Islet precursor cell (in vitro differentiated cells): ENCODE measurements at regions not wholly inside any gene's neighbourhood (a gene's known extent, or its start where the extent isn't known, plus 50 kb on each side); places are given as distances from the start of the nearest gene placed in this dataset.
"Not testable (repeated sequence)": the region's sequence is repeated elsewhere in the genome, so short reads cannot be mapped to it uniquely, and the experiment has no call there.

ENCODE experiments used
- DNase-seq: peaks from one replicate; pipeline ENCODE4 v3.0.0-alpha.2; 2018

DNA sequence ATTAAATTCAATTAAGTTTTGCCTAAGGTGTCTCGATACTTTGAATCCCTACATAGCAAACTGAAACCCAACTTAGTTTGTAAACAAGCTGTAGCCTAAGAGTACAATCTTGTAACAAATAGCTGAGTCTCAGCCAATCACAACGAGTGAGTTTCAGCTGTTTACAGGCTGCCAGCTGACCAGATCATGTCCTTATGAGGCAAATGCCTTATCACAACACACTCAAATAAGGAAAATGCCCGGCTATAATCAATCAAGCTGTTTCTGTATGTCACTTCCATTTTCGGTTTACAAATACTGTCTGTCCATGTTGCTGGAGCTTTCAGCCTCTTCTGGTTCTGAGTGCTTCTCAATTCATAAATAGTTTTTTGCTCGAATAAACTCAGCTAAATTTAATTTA, 943.8 kb downstream of the SLC16A7 start:
- DNase-seq = no peak

DNA sequence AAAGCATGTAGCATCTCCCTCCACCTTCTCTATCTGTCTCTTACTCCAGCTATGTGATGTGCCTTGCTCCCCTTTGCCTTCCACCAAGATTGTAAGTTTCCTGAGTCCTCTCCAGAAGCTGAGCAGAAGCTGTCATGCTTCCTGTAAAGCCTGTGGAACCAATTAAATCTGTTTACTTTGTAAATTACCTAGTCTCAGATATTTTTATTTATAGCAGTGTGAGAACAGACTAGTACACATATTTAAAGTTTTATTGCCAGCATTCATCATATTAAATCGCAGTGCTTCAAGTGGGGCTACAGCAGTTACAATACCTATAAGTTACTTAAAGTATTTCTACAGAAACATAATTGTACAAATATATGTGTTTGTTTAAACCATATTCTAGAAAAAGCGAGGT, 973.1 kb downstream of the SLC16A7 start:
- DNase-seq = no peak

DNA sequence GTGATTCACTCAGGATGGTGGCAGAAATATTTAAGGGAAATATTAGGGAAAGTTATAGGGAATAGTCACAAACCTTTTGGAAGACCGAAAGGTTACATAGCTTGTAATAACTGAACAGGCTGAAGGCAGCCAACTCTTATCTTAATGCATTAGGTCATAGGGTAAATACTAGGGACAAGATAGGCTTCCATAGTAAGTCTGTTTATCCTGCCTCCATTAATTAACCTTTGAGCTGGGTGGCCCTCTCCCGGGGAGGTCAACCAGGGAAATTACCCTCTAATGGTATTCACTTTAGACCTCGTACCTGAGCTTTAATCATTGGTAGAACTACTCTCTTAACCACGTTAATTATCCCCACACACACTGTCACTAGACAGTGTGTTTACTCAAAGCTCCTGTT, 981.8 kb downstream of the SLC16A7 start:
- DNase-seq = peak; percentile 55

DNA sequence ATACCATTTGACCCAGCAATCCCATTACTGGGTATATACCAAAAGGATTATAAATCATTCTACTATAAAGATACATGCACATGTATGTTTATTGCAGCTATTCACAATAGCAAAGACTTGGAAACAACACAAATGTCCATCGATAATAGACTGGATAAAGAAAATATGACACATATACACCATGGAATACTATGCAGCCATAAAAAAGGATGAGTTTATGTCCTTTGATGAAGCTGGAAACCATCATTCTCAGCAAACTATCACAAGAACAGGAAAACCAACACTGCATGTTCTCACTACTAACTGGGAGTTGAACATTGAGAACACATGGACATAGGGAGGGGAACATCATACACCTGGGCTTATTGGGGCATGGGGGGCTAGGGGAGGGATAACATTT, 991.8 kb downstream of the SLC16A7 start:
- DNase-seq = not testable (repeated sequence)

DNA sequence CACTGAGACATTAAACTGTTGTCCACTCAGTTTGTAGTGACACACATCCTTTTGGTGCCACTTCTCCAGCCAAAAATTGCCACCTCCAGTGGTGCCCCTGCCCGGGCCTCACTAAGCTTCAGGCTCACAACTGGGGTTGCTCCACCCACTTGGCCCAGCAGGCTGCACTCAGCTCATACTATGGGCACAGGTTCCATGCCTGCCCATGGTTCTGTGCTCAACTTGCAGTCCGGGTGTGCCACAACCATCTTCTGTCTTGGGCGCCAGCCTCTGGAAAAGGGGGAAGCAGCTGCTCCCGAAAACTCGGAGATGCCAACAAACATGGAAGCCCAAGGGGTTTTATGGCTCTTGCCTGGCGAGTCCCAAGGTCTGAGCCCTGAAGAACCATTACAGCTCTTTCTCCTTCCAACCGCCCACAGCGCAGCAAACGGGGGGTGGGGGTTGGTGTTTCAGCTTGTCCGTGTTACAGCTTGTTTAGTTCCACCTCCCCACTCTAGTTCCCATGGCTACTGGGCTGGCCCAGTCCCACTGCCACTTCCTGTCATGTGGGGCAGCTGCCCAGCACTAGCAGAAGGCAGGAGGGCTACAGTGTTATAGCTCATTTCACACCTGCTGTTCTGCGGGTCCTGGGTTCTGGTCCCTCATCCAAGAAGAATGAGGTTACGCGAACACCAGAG, 998.3 kb downstream of the SLC16A7 start:
- DNase-seq = no peak

DNA sequence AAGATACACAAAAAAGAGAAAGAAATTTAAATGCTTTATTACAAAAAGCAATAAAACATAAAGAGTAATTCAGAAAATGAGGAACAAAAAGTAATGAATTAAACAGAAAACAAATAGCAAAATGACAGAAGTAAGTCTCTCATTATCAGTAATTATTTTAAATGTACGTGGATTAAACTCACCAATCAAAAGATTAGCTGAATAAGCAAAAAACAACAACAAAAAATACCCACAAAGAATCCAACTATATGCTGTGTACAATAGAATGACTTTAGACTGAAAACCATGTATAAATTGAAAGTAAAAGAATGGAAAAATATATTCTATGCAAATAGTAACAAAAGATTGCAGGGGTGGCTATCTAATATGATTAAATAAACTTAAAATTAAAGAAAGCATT, 1006.8 kb downstream of the SLC16A7 start:
- no peak for DNase-seq

DNA sequence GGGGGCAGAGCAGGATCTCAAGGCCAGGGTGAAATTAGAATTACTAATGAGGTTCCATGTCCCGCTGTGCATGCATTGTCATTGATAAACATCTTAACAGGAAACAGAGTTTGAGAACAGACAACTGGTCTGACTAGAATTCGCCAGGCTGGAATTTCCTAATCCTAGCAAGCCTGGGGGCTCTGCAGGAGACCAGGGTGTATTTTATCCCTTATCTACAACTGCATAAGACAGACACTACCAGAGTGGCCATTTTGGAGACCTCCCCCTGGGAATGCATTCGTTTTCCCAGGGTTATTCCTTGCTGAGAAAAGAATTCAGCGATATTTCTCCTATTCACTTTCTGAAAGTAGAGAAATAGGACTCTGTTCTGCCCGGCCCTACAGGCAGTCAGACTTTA, 1007.6 kb downstream of the SLC16A7 start:
- not testable (repeated sequence) for DNase-seq

DNA sequence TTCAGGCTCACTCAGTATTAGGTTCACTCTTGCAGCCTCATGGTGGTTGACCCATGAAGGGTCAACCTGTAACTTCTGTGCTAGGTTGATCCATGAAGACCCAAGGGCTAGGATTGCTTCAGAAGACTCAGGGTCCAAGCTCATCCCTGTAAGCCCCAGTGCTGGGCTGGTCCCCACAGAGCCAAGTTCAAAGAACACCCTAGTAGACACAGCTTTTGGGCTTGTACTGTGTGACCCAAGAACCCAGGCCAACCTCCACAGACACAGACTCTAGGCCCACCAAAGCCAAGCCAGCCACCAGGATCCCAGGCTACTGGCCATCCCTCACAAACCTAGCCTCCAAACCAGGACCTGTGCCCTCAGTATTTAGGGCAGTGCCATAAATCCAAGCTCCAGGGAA, 1020.6 kb downstream of the SLC16A7 start:
- DNase-seq = no peak

DNA sequence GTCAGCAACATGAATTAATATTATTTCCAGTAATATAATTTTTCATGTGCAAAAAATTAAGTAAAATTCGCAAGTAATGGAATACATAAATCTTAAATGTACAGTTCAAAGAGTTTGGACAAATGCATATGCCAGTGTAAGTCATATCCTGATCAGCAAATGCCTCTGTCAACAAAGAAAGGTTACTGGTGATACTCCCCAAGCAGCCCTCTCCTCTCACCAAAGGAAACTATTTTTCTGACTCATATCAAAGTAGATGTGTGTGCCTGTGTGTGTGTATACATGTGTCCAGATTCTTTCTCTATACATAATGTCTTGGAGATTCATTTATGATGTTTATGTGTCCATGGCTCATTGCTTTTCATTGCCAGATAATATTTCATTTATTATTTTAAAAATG, 1035.0 kb downstream of the SLC16A7 start:
- DNase-seq = no peak

DNA sequence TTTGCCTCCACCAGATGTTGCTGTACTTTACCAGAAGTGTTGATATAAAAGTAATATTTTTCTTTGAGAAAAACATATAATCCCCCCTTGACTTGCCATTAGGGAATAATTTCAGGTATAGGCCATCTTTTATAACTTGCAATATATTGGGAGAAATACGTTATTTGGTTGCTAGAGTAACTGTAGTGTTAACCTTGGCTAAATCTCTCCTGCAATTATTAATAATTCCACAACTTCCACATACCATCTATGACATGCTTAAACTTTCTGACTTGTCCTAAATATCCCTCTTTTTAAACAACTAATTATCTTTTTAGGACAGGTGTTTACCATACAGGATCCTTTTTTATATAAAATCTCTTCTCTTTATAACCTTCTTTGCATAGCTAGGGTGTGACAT, 1048.2 kb downstream of the SLC16A7 start:
- no peak for DNase-seq

DNA sequence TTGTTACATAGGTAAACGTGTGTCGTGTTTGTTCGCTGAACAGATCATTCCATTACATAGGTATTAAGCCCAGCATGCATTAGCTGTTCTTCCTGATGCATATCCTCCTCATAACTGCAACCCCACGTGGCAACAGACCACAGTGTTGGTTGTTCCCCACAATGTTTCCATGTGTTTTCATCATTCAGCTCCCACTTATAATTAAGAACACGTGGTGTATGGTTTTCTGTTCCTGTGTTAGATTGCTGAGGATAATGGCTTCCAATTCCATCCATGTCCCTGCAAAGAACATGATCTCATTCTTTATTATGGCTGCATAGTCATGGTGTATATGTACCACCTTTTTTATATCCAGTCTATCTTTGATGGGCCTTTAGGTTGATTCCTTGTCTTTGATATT, 1071.1 kb downstream of the SLC16A7 start:
- DNase-seq = no peak

DNA sequence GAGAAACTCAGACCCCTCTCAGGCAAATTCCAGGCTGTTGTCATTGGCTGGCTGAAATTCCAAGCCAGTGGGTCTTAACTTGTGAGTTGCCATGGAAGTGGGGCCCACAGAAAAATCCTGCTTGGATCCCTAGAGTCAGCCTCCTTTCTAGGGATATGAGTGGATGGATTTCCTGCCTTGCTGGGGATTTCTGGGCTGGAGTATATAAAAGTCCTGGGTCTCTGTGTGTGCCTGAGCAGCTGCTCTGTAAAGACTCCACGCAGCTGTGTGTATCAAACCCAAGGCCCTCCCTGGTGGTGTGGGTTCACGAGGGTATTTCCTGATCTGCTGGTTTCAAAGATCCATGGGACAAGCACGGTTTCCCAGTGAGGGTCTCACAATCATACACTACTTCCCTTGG, 1077.1 kb downstream of the SLC16A7 start:
- DNase-seq = no peak

DNA sequence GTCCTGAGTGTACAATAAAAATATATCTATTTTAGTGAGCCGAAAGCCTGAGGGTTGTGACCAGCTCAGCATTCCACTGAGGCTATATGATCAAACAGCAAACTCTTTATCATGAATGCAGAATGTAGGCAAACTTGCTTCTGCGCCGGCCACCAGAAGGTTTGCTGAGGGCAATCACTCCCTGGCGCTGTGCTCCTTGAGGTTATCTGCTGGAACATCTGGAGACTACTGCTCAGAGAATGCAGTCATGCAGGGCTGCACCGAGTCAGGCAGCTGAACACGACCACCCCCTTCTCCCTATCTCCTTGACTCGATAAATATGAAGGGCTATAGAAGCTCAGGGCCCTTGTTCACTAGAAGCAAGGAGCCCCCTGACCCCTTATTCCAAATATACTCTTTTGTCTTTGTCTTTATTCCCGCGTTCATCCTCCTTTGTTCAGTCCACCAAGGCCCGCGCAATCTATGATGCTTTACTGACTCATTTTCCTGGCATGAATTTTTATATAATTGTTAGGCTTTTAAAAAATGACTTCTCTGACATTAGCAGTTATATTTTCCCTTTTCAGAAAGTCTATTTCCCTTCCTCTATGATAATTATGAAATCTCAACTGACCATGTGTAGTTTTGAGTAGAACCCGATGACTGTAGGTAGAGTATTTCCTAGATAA, 1089.3 kb downstream of the SLC16A7 start:
- peak; percentile 62 for DNase-seq

DNA sequence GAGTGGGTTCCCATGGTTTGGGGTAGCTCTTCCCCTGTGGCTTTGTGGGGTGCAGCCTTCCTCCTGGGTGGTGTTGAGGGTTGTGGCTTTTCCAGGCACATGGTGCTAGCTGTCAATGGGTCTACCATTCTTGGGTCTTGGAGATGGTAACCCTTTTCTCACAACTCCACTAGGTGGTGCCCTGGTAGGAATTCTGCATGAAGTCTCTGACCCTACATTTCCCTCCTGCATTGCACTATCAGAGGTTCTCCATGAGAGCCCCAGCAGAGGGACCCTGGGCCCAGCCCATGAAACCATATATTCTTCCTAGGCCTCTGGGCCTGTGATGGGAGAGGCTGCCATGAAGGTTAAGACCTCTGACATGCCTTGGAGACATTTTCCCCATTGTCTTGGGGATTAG, 1093.3 kb downstream of the SLC16A7 start:
- peak; percentile 62 for DNase-seq

DNA sequence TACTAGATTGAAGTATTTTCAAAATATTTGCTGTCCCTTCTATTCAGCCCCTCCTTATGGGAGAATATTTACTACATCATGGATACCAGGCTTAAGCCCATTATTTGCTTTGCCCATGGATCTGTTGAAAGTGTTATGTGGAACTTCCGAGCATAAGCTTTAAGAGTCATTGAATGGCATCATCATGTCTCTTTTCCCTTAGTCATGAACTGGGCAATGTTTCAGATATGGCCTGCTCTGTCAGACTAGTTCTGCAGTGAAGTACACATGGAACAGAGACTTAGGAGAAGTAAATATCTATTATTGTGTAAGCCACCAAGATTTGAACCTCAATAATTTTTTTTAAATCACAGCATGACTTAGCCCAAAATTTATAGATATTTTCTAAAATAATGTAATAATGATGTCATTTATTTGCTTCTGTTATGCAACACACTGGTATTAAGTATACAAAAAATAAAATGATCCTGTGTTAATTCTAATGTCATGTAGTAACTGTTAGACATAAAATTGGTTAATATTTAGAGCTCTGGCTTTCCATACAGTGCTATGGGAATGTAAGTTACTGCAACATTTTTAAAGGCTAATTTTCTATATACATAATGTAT, 1097.3 kb downstream of the SLC16A7 start:
- DNase-seq = no peak

DNA sequence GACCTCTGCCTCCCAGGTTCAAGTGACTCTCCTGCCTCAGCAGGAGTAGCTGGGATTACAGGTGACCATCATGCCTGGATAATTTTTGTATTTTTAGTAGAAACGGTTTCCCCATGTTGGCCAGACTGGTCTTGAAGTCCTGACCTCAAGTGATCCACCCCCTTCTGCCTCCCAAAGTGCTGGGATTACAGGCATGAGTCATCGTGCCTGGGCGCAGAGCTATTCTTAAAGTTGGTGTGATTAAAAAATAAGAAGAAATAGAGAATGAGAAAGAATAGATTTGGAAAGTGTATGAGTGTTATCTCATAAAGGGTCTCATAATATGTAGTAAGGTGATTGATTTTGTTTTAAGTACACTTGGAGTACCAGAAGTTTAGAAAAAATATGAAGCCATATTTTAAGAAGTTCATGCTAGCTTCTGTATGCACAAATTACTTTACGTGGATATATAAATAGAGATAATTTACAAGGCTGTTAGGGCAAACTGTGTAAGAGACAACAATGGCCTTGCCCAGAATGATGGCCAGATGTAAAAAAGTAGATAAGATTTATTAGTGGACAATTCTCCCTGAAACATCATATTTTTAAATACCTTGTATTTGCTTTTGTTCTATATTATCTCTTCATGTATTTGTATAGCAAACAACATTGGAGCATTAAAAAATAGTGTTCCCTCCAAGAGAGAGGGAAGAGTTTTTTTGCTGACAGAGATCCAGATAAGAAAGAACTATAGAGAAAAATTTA, 1108.5 kb downstream of the SLC16A7 start:
- DNase-seq = no peak

DNA sequence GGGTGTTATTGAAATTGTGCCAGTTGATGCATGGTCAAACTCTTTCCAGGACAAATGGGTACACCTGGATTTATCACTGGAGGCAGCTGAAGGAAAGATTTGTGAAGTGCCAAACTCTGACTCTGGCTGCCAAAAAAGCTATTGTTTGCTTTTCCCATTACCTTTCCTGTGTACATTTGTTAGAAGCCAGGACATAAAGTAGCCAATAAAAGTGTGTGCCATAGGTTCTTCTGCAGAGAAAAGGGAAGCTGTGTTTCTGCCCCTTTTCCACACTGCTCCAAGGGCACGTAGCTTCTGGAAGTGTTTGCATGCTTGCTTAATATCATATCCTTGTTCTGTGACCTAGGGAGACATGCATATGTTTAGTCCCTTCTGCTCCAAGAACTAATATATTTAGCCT, 1114.4 kb downstream of the SLC16A7 start:
- no peak for DNase-seq

DNA sequence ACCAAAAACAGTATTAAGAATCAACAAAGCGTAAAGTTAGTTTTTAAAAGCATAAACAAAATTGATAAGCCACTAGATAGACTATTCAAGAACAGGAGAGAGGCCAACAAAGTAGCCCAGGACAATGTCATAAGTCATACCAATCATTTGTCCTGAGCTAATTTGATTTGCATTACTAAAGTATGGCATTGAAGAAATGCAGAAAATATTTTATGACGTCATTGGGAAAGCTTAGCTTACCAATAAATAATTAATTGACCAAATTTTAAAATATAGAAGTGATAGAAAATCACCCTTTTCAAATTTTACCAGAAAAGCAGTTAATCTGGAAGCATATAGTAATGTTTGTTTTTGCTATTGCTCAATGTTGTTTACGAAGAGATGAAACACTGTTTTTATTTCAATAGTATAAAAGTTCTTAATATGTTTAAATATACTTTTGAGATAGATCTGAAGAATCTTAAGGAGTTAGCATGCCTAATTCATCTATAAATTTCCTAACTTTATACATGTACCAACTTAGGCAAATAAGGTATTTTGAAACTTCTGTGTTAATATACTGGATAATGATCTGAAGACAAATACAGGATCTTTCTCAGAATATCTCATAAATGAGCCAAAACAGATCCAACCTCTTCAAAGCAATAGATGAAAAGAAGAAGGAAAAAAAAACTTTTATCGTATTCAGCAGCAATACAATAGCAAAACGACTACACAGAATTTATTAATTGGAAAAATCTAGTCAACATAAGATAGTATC, 1118.5 kb downstream of the SLC16A7 start:
- DNase-seq = no peak

DNA sequence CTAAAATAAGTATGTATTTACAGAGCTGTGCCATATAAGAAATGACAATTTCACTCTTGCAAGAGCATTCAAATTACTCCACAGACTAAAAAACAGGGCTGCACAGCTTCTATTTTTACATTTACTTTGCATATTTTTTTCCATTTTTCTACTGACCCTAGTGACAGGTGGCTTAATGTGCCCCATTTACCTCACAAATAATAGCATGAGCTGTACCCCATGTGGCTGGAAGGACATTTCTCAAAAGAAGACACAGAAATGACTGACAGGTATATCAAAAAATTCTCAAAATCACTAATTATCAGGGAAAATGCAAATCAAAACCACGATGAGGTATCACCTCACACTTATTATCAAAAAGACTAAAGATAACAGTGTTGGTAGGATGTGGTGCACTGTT, 1128.6 kb downstream of the SLC16A7 start:
- no peak for DNase-seq

DNA sequence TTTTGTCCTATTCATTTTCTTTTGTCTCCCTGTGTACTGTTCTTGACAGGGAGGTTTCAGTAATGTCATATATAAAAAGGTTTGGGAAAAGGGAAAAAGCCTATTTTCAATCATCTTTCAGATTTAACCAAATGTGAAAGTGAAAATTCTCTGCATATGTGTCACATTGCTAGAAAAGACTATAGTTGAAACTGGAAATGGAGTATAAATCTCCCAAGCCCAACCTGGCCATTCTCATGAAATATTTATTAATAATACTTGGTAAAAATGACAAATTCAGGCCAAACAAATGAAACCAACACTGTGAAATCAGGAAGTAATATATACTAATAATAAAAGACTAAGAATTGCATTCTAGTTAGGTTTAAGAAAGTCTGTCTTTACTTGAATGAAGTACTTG, 1129.2 kb downstream of the SLC16A7 start:
- no peak for DNase-seq

DNA sequence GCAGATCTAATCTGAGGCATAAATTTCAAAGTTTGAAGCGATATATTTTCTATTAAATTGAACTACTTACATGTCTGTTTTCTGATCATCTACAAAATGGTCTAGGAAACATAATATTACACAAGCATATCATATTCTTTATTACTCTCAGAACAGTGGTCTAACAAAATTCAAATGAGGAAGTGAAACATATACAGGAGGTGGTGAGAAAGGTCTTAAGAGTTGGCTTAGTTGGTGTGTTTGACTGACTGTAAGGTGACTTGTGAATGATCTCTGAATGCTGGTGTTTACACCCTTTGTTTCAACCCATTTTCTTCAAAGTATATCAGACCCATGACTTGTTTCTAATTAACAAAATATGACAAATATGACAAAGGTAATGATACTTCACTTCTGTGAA, 1156.8 kb downstream of the SLC16A7 start:
- no peak for DNase-seq

DNA sequence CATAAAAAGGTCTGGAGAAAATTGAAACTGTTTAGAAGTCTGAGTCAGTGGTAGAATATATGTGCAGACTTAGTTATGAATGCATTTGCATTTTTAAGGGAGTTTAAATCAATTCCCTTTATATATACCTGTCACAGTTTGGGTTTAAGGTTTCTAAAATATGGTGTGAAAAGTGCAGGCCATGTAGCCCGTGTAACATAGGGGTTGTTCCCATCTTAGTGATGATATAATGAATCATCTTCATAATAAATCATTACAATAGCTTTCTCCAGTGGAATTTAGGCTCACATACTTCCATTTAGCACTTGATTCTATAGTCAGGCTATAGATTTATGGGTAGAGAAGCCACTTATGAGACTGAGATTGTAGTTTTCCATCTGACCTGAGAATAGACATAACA, 1162.4 kb downstream of the SLC16A7 start:
- DNase-seq = no peak

DNA sequence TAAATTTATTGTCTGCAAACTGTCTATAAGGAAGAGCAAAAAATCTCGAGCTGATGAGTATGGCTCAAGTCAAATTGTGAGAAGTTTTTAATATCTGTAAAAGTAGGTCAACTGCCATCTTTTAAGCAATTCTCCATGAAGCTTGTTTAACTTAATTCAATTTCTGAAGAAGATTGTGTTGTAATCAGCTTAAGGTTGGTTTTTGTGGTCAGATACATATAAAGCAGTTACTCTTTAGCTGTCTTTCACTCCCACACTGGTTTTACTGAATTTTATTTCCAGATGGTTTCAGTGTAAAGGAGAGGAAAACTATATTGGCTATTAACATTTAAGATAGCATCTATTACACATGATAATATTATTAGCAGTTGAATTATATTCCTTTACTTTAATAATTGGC, 1165.1 kb downstream of the SLC16A7 start:
- no peak for DNase-seq
